ENCODE measurements at regions not wholly inside any gene's neighbourhood (a gene's known extent, or its start where the extent isn't known, plus 50 kb on each side); places are given as distances from the start of the nearest gene placed in this dataset.
"Not testable (repeated sequence)": the region's sequence is repeated elsewhere in the genome, so short reads cannot be mapped to it uniquely, and the experiment has no call there.

DNA sequence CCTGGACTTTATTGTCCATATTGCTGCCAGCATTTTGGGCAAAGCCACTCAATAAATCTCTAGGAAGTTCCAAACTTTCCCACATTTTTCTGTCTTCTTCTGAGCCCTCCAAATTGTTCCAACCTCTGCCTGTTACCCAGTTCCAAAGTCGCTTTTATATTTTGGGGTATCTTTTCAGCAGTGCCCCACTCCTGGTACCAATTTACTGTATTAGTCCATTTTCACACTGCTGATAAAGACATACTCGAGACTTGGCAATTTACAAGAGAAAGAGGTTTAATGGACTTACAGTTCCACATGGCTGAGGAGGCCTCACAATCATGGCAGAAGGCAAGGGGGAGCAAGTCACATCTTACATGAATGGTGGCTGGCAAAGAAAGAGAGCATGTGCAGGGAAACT, 53.4 kb downstream of the AHSP start:
- DNase-seq; H3K4me3 Mint-ChIP-seq; H3K4me3 ChIP-seq (ENCODE audit: low read length); POLR2A ChIA-PET; H3K9me3 ChIP-seq (ENCODE audit: low read length); H3K27ac Mint-ChIP-seq; H3K36me3 ChIP-seq (ENCODE audit: insufficient read depth, low read length); H3K27me3 ChIP-seq (ENCODE audit: insufficient read depth, low read length, poor library complexity, severe bottlenecking); H3K4me1 ChIP-seq (ENCODE audit: insufficient read depth, low read length); H3K27ac ChIP-seq (ENCODE audit: low read depth, low read length); CTCF ChIA-PET; H3K4me1 Mint-ChIP-seq: not testable (repeated sequence)
- Mint-ChIP-seq H3K27me3 (peaks cover 19 to 28% of the 10 kb centered on the region in 2 donors), H3K36me3 (peaks cover 2 to 35% (median 4%) of the 10 kb centered on the region in 3 donors), H3K9me3 (peaks cover 15 to 55% (median 49%) of the 10 kb centered on the region in 5 donors)

DNA sequence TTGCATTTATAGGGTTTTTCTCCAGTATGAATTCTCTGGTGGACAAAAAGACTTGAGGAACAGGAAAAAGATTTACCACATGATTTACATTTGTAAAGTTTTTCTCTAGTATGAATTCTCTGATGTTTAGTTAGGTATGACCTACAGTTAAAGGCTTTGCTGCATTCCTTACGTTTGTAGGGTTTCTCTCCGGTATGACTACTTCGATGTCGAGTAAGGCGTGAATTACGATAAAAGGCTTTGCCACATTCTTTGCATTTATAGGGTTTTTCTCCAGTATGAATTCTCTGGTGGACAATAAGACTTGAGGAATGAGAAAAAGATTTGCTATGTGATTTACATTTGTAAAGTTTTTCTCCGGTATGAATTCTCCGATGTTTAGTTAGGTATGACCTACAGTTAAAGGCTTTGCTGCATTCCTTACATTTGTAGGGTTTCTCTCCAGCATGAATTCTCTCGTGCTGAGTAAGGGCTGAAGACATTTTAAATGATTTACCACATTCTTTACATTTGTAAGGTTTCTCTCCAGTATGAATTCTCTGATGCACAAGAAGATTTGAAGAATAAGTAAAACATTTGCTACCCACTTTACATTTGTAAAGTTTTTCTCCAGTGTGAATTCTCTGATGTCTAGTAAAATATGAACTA, 74.2 kb downstream of the AHSP start:
- POLR2A ChIA-PET; H3K27ac ChIP-seq (ENCODE audit: low read depth, low read length); CTCF ChIA-PET; H3K36me3 ChIP-seq (ENCODE audit: insufficient read depth, low read length); H3K4me3 Mint-ChIP-seq; H3K27me3 ChIP-seq (ENCODE audit: insufficient read depth, low read length, poor library complexity, severe bottlenecking); DNase-seq; H3K4me1 ChIP-seq (ENCODE audit: insufficient read depth, low read length); H3K4me3 ChIP-seq (ENCODE audit: low read length); H3K27ac Mint-ChIP-seq; H3K4me1 Mint-ChIP-seq; H3K9me3 ChIP-seq (ENCODE audit: low read length): not testable (repeated sequence)
- Mint-ChIP-seq H3K36me3 (peaks cover 3 to 31% (median 4%) of the 10 kb centered on the region in 3 donors), H3K27me3 (peaks cover 15 to 19% of the 10 kb centered on the region in 2 donors), H3K9me3 (peaks cover 54 to 78% (median 72%) of the 10 kb centered on the region in 5 donors)

DNA sequence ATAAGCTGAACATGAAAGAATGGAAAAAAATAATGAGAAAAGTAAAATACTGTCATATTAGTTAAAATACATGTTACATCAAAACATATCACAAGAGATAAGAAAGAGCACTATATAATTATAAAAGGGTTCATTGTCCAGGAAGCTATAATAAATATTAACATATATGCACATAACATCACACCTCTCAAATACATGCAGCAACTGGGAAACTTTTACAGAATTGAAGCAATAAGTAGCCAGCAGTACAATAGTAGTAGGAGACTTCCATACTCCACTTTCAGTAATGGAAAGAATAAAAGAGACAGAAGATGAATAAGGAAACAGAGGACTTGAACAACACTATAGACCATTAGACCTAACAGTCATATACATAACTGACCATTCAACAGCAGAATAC, 90.4 kb downstream of the AHSP start:
- Mint-ChIP-seq H3K9me3 (peaks cover 5 to 16% (median 11%) of the 10 kb centered on the region in 5 donors), H3K4me1 (no peaks in the 10 kb centered on the region), H3K27me3 (peaks cover 10 to 12% of the 10 kb centered on the region in 2 donors), H3K36me3 (no peaks in the 10 kb centered on the region), H3K27ac (no peak overlapping the region), H3K4me3 (no peak overlapping the region)
- no peak for DNase-seq
- CTCF ChIA-PET: no interaction called here
- Histone ChIP-seq H3K4me1 (ENCODE audit: insufficient read depth, low read length) (no peaks in the 10 kb centered on the region), H3K36me3 (ENCODE audit: insufficient read depth, low read length) (no peaks in the 10 kb centered on the region), H3K27me3 (ENCODE audit: insufficient read depth, low read length, poor library complexity, severe bottlenecking) (no peaks in the 10 kb centered on the region), H3K4me3 (ENCODE audit: low read length) (no peak overlapping the region), H3K9me3 (ENCODE audit: low read length) (no peaks in the 10 kb centered on the region), H3K27ac (ENCODE audit: low read depth, low read length) (no peak overlapping the region)
- POLR2A ChIA-PET: no interaction called here

DNA sequence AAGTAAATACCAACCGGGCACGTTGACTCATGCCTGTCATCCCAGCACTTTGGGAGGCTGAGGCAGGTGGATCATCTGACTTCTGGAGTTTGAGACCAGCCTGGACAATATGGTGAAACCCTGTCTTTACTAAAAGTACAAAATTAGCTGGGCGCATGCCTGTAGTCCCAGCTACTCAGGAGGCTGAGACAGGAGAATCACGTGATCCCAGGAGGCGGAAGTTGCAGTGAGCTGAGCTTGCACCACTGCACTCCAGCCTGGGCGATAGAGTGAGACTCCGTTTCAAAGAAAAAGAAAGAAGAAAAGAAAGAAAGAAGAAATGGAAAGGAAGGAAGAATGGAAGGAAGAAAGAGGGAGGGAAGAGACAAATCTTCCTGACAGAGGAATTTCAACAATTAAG, 108.7 kb downstream of the AHSP start:
- Mint-ChIP-seq H3K36me3 (peaks cover 0 to 4% (median 0%) of the 10 kb centered on the region in 3 donors), H3K4me3 (no peak overlapping the region), H3K9me3 (peaks cover 0 to 7% (median 3%) of the 10 kb centered on the region in 5 donors), H3K4me1 (no peaks in the 10 kb centered on the region), H3K27ac (no peak overlapping the region), H3K27me3 (peaks cover 9 to 27% of the 10 kb centered on the region in 2 donors)
- ChIA-PET POLR2A (no interaction called here), CTCF (no interaction called here)
- Histone ChIP-seq H3K4me3 (ENCODE audit: low read length) (no peak overlapping the region), H3K27ac (ENCODE audit: low read depth, low read length) (no peak overlapping the region), H3K36me3 (ENCODE audit: insufficient read depth, low read length) (no peaks in the 10 kb centered on the region), H3K9me3 (ENCODE audit: low read length) (no peaks in the 10 kb centered on the region), H3K4me1 (ENCODE audit: insufficient read depth, low read length) (no peaks in the 10 kb centered on the region), H3K27me3 (ENCODE audit: insufficient read depth, low read length, poor library complexity, severe bottlenecking) (no peaks in the 10 kb centered on the region)
- DNase-seq: no peak

DNA sequence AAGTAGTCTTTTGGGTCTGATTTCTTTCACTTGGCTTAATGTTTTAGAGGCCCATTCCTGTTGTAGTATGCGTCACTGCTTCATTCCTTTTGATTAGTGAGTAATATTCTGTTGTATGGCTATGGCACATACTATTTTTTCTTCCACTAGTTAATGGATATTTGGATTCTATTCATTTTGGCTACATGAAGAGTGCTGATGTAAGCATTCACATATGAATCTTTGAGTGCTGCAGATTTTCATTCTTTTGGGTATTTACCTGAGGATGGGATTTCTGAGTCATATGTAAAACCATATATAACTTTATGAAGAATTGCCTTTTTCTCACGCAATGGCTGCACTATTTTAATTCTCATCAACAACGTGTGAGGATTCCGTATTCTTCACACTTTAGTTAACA, 113.6 kb downstream of the AHSP start:
- peaks cover 0 to 3% (median 0%) of the 10 kb centered on the region in 5 donors for H3K9me3 Mint-ChIP-seq
- H3K4me3 Mint-ChIP-seq: no peak overlapping the region
- no peak overlapping the region for H3K27ac Mint-ChIP-seq
- H3K27ac ChIP-seq (ENCODE audit: low read depth, low read length): no peak overlapping the region
- no peaks in the 10 kb centered on the region for H3K4me1 Mint-ChIP-seq
- H3K4me1 ChIP-seq (ENCODE audit: insufficient read depth, low read length): no peaks in the 10 kb centered on the region
- H3K4me3 ChIP-seq (ENCODE audit: low read length): no peak overlapping the region
- no peaks in the 10 kb centered on the region for H3K27me3 ChIP-seq (ENCODE audit: insufficient read depth, low read length, poor library complexity, severe bottlenecking)
- POLR2A ChIA-PET: no interaction called here
- no peaks in the 10 kb centered on the region for H3K36me3 ChIP-seq (ENCODE audit: insufficient read depth, low read length)
- CTCF ChIA-PET: no interaction called here
- peaks cover 0 to 14% (median 0%) of the 10 kb centered on the region in 3 donors for H3K36me3 Mint-ChIP-seq
- H3K27me3 Mint-ChIP-seq: peaks cover 11 to 44% of the 10 kb centered on the region in 2 donors
- no peaks in the 10 kb centered on the region for H3K9me3 ChIP-seq (ENCODE audit: low read length)
- no peak for DNase-seq

DNA sequence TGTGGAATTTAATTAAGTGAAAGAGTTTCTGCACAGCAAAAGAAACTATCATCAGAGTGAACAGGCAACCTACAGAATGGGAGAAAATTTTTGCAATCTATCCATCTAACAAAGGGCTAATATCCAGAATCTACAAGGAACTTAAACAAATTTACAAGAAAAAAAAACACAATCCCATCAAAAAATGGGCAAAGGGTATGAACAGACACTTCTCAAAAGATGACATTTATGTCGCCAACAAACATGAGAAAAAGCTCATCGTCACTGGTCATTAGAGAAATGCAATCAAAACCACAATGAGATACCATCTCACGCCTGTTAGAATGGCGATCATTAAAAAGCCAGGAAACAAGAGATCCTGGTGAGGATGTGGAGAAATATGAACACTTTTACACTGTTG, 128.0 kb downstream of the AHSP start:
- H3K27ac ChIP-seq (ENCODE audit: low read depth, low read length); H3K4me3 ChIP-seq (ENCODE audit: low read length); H3K4me3 Mint-ChIP-seq; H3K36me3 ChIP-seq (ENCODE audit: insufficient read depth, low read length); H3K4me1 Mint-ChIP-seq; H3K27me3 ChIP-seq (ENCODE audit: insufficient read depth, low read length, poor library complexity, severe bottlenecking); POLR2A ChIA-PET; DNase-seq; H3K9me3 ChIP-seq (ENCODE audit: low read length); H3K27ac Mint-ChIP-seq; CTCF ChIA-PET; H3K4me1 ChIP-seq (ENCODE audit: insufficient read depth, low read length): not testable (repeated sequence)
- H3K27me3 Mint-ChIP-seq: peaks cover 15 to 26% of the 10 kb centered on the region in 2 donors
- H3K9me3 Mint-ChIP-seq: peaks cover 4 to 24% (median 13%) of the 10 kb centered on the region in 5 donors
- peaks cover 0 to 17% (median 0%) of the 10 kb centered on the region in 3 donors for H3K36me3 Mint-ChIP-seq

DNA sequence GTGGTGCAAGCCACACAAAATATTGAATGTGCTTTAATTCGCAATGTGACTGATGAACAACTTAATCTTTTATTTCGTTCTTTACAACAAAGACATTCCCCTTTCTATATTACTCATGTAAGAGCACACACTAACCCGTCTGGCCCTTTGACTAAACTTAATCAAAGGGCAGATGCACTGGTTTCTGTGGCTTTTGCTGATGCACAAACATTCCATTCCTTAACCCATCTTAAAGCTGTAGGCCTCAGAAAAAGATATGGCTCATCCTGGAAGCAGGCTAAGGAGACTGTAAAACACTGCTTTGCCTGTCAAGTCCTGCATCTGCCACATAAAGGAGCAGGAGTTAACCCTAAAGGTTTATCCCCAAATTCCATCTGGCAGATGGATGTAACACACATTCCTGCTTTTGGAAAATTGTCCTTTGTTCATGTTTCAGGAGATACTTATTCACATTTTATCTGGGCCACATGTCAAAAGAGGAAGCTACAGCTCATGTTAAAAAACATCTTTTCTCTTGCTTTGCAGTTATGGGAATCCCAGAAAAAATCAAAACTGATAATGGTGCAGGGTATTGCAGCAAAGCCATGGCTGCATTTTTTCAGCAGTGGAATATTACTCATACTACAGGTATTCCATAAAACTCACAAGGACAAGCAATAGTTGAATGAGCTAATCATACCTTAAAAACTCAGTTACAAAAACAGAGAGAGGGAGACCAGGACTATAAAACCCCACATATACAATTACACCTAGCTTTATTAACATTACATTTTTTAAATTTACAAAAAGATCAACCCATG, 137.2 kb downstream of the AHSP start:
- H3K27ac ChIP-seq (ENCODE audit: low read depth, low read length): no peak overlapping the region
- DNase-seq: no peak
- no peaks in the 10 kb centered on the region for H3K27me3 ChIP-seq (ENCODE audit: insufficient read depth, low read length, poor library complexity, severe bottlenecking)
- H3K9me3 ChIP-seq (ENCODE audit: low read length): no peaks in the 10 kb centered on the region
- H3K27ac Mint-ChIP-seq: no peak overlapping the region
- H3K4me3 Mint-ChIP-seq: no peak overlapping the region
- peaks cover 0 to 10% (median 1%) of the 10 kb centered on the region in 3 donors for H3K36me3 Mint-ChIP-seq
- H3K27me3 Mint-ChIP-seq: peaks cover 3 to 35% of the 10 kb centered on the region in 2 donors
- no peaks in the 10 kb centered on the region for H3K4me1 Mint-ChIP-seq
- peaks cover 0 to 28% (median 10%) of the 10 kb centered on the region in 5 donors for H3K9me3 Mint-ChIP-seq
- POLR2A ChIA-PET: no interaction called here
- H3K36me3 ChIP-seq (ENCODE audit: insufficient read depth, low read length): no peaks in the 10 kb centered on the region
- no peaks in the 10 kb centered on the region for H3K4me1 ChIP-seq (ENCODE audit: insufficient read depth, low read length)
- no peak overlapping the region for H3K4me3 ChIP-seq (ENCODE audit: low read length)
- CTCF ChIA-PET: no interaction called here

DNA sequence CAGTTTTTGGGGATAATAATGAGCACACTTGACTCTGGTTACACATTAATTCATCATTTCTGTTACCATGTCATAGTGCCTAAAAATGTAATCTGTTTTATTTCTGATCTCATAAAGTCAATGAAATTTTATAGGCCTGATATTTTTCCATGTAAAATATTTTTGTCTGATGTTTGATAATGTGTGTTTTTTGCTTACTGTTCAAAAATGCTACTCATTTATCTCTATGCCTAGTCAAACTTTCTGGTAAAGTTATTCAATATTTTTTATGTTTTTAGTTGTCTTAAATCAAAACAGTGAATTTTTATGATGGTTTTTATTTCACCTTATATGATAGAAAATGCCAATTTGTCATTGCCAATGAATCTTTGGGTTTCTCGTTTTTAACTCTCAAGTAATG, 147.0 kb downstream of the AHSP start:
- peaks cover 0 to 30% (median 4%) of the 10 kb centered on the region in 3 donors for H3K36me3 Mint-ChIP-seq

More for the DNA sequence above, 147.0 kb downstream of the AHSP start:
- Mint-ChIP-seq H3K27me3 (peaks cover 10 to 34% of the 10 kb centered on the region in 2 donors), H3K27ac (no peak overlapping the region), H3K9me3 (peaks cover 3 to 18% (median 8%) of the 10 kb centered on the region in 5 donors), H3K4me3 (no peak overlapping the region), H3K4me1 (peaks cover 4 to 8% (median 6%) of the 10 kb centered on the region in 3 donors)
- Histone ChIP-seq H3K4me3 (ENCODE audit: low read length) (no peak overlapping the region), H3K9me3 (ENCODE audit: low read length) (no peaks in the 10 kb centered on the region), H3K4me1 (ENCODE audit: insufficient read depth, low read length) (no peaks in the 10 kb centered on the region), H3K27ac (ENCODE audit: low read depth, low read length) (no peak overlapping the region), H3K27me3 (ENCODE audit: insufficient read depth, low read length, poor library complexity, severe bottlenecking) (no peaks in the 10 kb centered on the region), H3K36me3 (ENCODE audit: insufficient read depth, low read length) (no peaks in the 10 kb centered on the region)
- CTCF ChIA-PET: no interaction called here
- POLR2A ChIA-PET: no interaction called here
- no peak for DNase-seq

Data from CD8-positive, alpha-beta memory T cell (primary cell).